GM21390 (cell line): ENCODE measurements at regions not wholly inside any gene's neighbourhood (a gene's known extent, or its start where the extent isn't known, plus 50 kb on each side); places are given as distances from the start of the nearest gene placed in this dataset.

Experiments
- ATAC-seq: cut with Tn5 transposase; IDR thresholded peaks from one replicate; pipeline ENCODE4 v1.9.1; 2021; ENCODE audit not compliant: unreplicated experiment

- no peak for ATAC-seq
Measured at GRCh38 chr1:8093221-8093980, 67.3 kb upstream of the ERRFI1 start.

GRCh38 chr1:8092657-8093056 is 66.5 kb upstream of the ERRFI1 start:
- no peak for ATAC-seq

- no peak for ATAC-seq
Measured at GRCh38 chr1:8091691-8092090, 65.6 kb upstream of the ERRFI1 start.

- no peak for ATAC-seq
Measured at GRCh38 chr1:8090241-8090702, 64.2 kb upstream of the ERRFI1 start.

GRCh38 chr1:8089535-8090228 is 63.6 kb upstream of the ERRFI1 start:
- ATAC-seq, result no peak

GRCh38 chr1:8086055-8086454 is 59.9 kb upstream of the ERRFI1 start:
- no peak for ATAC-seq

GRCh38 chr1:8084913-8085312 is 58.8 kb upstream of the ERRFI1 start:
- ATAC-seq, result no peak

DNA sequence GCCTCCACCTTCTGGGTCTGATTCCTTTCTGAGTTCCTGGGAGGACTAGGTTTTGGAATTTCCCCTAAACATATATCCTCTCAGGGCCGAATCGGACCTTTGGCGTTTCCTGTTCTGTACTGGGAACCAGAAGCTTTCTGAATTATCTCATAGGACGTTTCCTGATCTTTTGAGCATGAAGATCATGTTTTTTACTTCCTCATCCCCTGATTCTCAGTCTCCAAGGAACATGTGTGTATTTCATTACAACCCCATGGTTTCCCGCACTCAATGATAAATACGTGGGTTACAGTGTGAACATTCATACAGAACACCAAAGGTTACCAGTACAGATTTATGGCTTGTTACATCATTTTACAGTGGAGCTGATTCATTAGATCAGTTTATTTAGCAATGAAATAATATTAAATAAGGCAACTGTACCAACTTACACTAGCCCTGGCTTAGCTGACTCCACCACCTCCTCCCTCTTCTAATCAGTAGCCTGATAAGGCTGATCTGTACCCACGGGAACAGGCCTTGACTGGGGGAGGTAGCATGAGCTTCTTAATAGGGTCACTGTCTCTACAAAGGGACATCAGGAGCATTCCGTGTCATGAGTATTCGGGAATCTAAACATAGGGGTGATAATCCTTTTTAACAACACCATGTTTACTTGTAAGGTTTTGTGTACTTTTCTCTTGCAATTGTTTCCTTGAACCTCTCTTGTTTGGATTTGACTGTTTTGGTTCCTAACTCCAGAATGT is 57.8 kb upstream of the ERRFI1 start:
- ATAC-seq, result no peak

DNA sequence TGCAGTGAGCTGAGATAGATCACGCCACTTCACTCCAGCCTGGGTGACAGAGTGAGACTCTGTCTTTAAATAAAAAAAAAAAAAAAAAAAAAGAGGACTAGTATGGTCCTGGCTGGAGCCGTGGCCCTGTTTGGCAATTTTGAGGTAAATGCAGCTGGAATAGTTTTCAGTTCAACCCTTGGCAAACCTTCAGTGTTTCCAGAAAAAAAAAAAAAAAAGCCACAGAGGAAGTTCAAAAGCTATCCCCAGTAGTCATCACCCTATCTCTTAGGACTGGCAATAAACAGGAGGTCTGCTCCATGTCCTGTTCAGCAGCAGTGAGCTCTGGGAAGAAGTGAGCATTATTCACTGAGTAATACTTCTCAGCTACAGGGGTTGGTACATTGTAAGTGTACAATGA is 56.8 kb upstream of the ERRFI1 start:
- ATAC-seq, result no peak

GRCh38 chr1:8078176-8078671 is 52.1 kb upstream of the ERRFI1 start:
- ATAC-seq, result no peak

DNA sequence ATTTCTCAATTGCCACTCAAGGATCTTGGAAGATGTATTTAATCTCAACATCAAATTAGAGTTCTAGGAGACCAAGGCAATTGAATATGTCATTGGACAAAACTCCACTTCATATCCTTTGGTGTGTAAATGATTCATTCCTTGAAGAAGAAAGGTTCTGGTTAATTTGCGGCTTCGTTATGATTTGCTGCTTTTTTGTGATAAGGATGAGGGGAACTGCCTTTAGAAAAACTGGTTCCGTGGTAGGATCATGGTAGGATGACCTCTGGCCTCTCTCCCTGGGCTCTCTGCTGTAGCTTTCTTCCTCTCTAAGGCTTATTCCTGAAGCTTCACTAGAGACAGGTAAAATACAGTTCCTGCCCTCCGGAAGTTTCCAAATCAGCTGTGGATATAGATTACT is 51.5 kb upstream of the ERRFI1 start:
- no peak for ATAC-seq

DNA sequence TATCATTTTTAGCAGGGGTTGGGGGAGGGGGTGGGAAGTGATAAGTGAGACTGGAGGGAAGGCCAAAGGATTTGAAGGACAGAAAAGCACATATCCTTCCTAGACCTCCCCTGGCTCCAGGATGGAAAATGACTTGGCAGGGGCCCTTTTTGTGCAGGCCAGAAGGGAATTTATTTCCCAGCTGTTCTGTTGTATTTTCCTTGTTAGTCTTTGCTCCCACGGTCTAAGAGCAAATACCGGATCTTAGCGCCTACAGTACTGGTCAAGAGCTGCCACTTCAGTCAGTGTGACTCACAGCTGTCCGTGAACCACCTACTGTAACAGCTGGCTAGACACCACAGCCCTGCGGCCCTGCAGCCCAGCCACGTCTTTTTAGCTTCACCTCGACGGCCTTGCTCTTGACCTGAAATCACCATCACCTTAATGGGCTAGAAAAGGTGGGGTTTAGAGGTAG is 51.0 kb upstream of the ERRFI1 start:
- ATAC-seq, result no peak

GRCh38 chr1:8076176-8076575 is 50.1 kb upstream of the ERRFI1 start:
- ATAC-seq, result no peak
